ENCODE measurements at regions not wholly inside any gene's neighbourhood (a gene's known extent, or its start where the extent isn't known, plus 50 kb on each side); places are given as distances from the start of the nearest gene placed in this dataset.
A peak's percentile ranks its signal among the peaks of the same experiment; 100 is the strongest.
"Not testable (repeated sequence)": the region's sequence is repeated elsewhere in the genome, so short reads cannot be mapped to it uniquely, and the experiment has no call there.

DNA sequence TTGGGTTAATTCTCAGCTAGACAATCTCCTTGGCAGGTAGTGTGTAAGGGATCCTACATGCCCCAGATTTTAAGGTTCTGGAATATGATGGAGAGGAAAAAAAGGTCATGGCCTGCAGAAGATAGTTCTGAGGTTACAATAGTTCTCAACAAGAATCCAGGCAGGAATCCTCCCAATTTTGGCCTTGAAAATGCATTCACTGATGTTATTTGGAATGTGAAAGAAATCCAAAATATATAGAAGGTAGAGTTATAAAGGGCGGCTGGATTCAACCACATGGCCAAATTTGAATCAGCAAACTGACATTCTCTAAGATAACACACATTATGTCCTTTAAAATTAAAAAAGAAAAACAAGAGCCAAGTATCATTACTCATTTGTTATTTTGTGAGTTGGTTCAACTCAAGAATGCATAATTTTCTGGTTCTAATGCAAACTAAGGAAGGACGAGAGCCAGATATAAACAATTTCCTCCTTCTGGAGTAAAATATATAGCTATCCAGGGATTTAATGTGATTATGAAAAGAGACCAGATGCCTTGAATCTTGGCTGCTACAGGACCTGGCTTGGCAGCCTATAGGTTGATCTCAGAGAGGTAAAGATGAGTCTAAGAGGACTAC is 177.0 kb upstream of the G2E3 start:
- no peak for DNase-seq

DNA sequence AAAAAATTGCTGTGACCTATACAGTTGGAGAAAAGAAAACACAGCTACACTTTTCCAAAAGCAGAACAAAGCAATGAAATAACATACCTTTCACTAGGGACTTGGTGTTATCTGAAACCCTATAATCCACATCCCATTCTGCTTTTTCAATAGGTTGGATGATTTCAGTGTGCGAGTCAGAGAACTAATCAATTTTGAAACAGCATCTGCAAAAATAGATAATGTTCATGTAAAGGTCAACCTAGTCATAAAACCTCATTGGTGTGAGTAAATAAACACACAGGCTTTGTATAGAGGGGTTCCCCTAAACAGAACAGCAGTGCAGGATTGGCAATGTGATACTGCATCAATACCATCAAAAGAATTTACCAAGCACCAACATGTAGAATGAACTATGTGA is 173.0 kb upstream of the G2E3 start:
- DNase-seq, result no peak

DNA sequence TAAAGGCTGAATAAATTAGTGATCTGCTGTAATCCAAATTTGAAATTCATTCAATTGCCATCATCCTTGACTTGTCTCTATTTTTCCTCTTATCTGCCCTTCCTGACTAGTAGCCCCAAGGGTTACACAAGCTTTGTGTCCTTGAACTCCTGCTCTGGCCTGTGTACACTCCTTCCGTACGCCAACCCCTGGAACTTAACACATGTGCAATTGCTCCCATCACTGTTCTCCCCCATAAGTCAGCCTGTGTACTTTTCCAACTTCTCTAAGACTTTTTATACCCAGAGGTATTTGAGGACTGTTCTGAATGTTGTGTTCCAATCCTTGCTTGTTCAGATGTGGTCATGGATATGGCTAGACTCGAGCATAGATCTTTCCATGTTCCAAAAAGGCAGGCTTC is 171.1 kb upstream of the G2E3 start:
- no peak for DNase-seq

DNA sequence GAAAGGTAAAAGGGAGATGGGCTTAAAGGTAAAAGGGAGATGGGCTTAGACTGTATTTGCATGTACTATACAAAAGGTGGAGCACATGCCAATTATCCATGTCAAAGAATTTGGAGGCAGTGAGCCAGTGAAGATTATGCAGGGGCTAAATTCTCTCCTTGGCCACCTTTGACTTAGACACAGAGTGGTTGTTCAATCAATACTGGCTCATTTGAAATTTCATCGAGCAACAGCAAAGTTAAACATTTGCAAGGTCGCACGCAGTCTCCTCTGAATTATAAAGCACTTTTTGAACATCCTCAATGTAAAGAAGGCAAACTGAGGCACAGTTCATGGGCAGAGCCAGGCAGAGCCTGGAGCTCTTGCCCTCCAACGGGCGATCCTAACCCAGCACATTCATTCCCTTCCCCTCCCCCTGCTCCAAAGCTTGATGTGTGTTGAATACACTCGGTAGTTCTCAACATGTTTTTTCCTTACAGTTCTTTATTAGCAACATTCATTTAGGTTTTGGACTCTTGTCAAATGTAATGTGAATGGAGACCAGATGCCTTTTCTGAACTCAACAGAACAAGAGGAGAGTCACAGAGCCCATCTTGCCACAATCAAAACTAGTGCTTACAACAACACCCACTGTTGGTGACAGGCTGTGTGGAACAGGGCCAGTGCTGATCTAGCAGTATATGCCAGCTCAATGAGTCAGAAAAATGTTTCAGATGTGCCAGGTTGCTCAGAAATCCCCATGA is 169.7 kb upstream of the G2E3 start:
- DNase-seq, result peak; percentile 1

DNA sequence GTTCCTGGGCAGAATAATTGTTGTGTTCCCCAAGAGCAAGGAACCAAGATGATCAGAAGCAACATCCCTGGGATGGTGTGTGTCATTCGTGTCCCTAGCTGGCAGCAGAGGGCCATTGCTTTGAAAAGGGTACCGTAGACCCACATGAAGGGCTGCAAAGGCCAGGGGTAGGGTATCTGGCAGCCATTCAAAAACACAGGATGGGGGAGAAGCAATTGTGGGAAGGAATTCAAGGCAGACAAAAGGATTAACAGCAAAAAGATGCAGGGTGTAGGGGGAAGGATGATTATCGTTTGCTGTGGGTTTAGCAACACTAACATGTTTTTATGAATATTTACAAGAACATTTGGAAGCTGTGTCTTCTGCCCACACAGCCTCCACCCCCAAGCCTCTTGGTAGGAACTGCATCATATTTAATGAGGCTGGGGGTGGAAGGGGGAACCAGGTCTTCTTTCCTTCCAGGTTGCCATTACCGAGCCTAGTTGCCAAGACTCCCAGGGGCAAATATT is 169.0 kb upstream of the G2E3 start:
- DNase-seq, result no peak

DNA sequence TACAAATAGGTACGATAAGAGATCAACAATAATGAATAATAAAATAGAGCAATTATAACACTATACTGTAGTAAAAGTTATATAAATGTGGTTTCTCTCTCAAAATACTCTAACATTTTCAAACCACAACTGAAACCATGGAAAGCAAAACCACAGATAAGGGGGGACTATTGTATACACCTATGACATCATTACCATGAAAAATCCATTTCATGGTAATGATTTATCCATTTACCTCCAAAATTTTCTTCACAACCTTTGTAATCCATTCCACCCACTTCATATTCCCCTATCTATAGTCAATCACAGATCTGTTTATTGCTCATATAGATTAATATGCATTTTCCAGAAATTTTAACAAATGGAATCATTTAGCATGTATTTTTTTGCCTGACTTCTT is 163.9 kb upstream of the G2E3 start:
- DNase-seq, result no peak

DNA sequence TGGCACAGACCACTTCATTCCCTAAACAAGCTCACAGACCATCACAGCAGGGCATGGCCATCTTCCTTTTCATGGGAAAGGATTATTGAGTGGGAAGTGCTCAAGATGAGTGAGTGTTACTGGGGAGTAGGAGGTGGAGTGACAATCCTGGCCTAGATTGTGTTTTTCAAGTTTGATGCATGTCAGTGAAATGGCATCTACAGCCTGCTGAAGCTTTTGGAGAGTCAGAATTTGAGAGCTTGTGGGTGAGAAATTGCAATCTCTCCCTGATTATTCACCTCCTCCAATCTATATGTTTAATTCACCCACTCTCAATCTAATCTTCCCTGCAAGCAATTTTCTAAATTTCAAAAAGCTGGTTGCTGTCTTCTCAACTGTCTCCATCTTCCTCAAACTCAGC is 156.1 kb upstream of the G2E3 start:
- DNase-seq, result no peak

DNA sequence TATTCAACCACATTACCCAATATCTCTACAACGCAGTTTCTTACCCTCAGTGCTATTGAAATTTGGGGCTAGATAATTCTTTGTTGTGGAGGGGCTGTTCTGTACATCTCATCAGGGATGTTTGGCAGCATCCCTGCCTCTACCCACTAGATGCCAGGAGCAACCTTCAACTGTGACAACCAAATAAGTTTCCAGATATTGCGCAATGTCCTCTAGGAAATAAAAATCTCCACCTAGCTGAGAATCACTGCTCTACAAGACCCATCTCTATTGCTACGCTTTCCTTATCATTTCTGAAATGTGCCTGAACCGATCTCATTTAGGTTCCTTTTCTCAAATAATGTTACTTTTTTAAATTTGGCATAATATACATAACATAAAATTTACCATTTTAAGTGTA is 155.2 kb upstream of the G2E3 start:
- no peak for DNase-seq

DNA sequence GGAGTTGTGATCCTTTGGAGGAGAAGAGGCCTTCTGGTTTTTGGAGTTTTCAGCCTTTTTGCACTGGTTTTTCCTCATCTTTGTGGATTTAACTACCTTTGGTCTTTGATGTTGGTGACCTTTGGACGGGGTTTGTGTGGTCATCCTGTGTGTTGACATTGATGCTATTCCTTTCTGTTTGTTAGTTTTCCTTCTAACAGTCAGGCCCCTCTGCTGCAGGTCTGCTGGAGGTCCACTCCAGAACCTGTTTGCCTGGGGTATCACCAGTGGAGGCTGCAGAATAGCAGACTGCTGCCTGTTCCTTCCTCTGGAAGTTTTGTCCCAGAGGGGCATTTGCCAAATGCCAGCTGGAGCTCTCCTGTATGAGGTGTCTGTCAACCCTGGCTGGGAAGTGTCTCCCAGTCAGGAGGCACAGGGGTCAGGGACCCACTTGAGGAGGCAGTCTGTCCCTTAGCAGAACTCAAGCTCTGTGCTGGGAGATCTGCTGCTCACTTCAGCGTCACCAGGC is 149.4 kb upstream of the G2E3 start:
- not testable (repeated sequence) for DNase-seq

DNA sequence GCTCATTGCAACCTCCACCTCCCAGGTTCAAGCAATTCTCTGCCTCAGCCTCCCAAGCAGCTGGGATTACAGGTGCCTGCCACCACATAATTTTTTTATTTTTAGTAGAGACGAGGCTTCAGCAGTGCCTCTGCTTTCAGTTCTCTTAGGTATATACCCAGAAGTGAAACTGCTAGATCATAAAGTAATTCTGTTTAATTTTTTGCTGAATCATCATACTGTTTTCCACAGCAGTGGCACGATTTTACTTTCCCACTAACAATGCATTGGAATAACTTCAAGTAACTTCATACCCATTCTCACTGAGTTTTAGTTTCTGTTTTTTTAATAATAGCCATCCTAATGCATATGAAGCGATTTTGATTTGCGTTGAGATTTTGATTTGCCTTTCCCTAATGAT is 148.0 kb upstream of the G2E3 start:
- no peak for DNase-seq

DNA sequence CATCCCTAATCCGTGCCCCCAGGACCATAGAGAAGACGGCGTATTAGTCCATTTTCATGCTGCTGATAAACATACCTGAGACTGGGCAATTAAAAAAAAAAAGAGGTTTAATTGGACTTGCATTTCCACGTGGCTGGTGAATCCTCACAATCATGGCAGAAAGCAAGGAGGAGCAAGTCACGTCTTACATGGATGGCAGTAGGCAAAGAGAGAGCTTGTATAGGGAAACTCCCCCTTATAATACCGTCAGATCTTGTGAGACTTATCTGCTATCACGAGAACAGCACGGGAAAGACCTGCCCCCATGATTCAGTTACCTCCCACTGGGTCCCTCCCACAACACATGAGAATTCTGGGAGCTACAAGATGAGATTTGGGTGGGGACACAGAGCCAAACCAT is 145.8 kb upstream of the G2E3 start:
- DNase-seq, result not testable (repeated sequence)

DNA sequence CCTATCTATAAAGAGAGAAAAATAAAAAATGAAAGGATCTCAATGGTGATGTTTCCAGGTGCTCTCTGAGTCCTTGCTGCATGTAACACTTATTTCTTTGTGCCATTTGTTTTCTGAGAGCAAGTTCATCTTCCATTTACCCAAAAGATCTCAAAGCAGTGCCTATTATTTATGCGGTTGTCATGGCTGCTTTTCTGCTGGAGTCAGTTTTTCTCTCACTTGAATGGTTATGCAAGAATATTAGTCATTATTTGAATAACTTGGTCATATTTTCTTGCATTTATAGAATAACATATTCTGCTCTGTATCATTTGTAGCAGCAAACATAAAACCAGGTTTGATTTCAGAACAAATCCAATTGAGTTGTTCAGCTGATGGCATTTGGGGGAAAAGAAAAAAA is 141.8 kb upstream of the G2E3 start:
- no peak for DNase-seq

DNA sequence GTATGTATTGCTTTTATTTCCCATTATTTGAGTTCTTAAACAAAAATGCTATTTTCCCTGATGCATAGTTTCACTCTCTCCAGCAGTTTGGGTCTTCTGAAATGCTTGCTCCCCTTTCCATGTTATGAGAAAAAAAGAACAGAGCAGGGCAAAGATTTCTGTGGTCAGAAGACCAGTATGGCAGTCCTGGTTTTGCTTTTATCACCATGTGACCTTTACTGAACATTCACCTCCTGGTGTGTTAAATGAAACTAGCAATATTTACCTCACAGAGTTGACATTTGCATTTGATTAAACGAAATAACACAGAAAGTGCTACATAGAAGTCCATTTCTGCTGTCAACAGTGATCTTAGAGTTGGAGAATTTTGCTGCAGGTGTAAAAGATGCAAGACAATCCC is 141.0 kb upstream of the G2E3 start:
- DNase-seq, result no peak

DNA sequence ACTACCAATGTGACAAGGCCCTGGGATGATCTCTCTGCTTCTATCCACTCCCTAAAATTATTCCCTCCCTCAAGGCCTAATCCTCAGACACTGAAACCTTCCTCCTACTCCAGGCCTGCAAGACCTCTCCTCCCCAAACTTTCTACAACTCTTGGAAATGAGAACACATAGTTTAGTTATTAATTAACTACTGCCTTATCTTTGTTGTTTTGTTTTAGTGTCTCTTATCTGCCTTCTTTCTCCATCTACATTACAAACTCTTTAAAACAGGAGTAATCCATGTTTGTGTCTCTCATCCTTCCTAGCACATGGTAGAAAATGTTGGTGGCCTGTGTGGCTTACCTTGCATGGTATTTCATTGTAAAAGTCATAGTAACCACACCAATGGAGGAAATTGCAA is 139.9 kb upstream of the G2E3 start:
- no peak for DNase-seq

DNA sequence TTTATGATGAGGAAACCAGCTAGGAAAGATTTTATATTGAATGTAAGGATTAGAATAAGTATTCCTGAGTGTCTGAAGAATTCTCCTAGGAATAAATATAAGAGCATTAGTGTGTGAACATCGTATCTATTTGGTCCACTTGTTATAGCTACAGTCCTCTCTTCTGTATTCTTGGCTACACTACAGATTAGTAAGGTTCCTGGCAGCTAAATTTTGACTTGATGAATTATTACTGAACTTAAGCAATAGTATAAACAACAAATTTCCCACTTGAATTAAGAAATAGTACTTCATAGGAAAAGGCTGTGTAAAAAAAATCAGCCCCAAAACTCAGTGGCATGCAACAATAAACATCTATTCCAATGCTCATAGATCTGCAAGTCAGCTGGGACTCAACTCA is 138.4 kb upstream of the G2E3 start:
- DNase-seq, result no peak

DNA sequence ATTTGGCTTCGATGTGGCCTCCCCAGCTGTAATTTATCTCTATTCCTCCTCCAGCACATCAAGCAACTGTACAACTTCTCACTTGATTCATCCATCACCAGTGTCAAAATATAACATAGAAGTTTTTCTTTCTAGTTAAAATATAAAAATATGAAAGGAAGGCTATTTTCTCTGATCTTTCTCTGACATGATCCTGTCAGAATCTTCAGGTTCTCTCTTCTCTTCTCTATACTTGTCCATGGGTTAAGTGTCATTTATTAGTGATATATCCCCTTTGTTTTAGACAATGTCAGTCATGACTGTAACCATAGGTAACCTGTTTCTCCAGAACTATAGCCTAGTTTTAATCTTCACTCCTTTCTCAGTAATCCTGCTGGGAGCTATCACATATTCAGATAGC is 132.5 kb upstream of the G2E3 start:
- DNase-seq, result no peak

DNA sequence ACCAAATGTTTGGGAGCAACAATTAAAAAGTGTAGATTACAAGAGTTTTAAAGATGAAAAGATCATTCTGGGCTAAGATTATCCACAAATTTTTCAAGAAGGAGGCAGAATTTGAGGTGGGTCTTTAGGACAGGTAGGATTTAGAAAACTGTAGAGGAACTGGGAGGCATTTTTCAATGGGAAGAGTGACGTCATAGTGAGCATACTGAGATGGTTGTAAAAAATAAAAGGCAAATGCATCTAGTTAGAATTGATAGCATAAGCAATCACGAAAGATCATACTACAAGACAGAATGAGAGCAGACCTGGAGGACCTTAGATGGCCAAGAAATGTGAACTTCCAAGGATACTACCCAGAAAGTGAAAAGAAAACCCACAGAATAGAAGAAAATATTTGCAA is 131.6 kb upstream of the G2E3 start:
- DNase-seq, result no peak

DNA sequence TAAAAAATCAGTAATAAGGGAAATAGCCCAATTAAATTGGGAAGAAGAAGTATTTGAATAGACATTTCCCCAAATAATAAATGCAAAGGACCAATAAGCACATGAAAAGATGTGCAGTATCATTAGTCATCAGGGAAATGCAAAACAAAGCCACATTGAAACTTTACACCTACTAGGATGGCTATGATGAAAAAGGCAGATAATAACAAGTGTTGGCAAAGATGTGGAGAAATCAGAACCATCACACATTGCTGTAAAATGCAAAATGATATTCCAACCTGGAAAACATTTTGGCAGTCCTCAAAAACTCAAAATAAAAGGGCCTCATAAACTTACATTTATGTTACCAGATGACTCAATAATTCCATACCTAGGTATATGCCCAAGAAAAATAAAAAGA is 131.1 kb upstream of the G2E3 start:
- no peak for DNase-seq

DNA sequence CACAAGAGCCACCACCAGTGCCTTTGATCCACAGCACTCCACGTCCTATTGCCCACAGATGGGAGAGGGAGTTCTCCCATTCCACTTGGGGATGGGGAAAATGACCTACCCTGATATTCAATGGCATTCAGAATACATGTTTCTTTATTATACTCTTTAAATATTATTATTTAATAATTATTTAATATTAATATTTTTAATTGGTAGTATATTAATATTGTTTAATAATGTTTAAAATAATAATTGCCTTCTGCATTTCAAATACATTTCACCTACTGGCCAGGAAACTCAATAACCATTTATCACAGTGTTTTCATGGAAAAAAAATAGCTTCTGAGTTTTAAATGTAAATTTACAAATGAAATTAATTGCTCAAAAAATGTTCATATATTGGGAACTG is 127.4 kb upstream of the G2E3 start:
- no peak for DNase-seq

DNA sequence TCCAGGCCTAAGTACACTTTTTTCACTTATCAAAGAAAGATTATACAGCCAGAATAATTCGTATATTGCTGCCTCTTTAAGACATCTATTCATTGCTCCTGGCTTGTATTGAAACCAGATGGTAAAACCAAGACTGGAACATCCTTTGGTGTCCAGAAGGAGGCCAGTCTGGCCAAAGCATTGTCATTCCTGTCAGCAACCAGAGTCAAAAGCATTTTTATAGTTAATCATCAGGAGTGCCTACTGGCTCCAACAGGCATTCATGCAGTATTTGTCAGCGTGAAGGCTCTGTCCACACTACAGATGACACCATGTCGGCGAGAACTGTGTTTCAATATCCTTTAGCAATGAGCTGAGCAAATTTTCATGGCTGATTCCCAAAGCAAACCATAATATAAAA is 118.0 kb upstream of the G2E3 start:
- DNase-seq, result peak; percentile 5

DNA sequence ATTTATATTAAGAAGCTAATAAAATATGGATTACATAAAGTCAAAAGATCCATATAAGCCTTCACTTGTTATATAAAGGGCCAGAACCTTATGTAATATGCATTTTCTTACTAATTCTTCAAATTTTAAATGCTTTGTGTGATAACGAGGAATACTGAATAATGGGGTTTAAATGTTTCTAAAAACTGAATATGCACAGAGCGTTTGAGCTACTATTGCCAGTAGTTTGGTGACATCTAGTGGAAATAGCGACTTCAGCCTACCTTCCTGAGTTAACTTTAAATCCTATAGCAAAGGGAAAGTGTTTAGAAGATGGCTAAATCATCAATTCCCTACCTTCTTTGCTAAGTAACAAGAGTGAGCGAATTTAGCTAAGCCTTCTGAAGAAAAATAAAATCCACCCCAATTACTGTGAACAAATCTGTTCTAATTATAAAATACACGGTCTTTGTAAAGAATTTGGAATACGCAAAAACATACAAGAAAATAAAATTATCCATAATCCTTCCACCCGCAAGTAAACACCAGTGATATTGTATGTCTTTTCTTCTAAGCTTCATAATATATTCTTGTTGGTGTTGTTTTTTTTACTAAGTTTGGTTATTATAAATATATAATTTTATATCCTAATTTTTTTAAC is 115.5 kb upstream of the G2E3 start:
- peak; percentile 17 for DNase-seq

DNA sequence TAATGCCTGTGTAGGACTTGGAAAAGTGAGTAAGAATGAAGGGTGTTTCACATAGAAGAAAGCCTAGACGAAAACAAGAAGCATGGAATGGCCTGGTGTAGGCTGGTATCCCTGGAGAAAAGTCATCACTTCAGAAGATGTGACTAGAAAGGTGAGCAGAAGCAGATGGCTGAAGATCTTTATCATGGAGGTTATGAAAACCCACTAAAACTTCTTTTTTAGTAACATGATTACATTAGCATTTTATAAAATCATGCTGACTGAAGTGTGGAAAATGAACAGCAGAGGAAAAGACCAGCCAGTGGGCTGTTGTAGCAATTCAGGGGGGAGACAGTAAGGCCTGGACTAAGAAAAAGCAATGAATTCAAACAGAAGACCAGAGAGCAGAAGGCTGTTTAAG is 114.5 kb upstream of the G2E3 start:
- DNase-seq, result no peak

DNA sequence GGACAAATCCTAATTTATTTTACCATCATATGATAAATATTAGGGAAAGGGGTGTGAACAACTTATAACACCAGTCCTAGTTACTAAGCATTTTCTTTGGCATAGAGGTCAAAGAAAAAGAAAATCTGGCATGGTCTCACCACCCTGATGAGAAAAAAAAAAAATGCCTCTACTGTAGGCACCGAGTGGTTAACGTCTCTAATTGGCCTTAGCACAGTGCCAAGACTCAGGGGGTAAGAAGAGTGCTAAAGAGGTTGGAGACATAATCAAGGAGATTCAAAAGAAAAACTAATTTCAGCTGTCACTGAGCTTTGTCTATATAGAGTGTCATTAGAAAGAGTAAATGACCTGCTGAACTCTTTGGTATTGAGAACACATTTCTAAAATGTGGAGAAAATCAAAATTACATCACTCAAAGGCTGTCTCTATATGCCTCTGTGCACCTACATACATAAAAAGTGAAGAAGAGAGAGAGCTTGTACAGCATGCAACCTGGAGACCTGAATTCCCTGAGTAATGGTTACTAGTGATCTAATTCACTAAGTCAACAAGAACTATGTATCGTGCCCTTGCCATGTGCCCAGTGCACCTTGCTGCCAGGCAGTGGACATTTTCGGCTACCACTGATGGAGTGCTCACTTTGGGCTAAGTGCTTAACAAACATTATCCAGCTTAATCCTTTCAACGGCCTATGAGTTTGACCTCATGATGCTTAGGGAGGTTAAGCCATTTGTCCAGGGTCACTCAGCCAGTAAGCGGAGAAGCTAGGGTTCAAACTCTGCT is 113.8 kb upstream of the G2E3 start:
- DNase-seq, result no peak

All from fibroblast of skin of back (primary cell).